Astrocyte (in vitro differentiated cells and primary cell): ENCODE measurements at regions not wholly inside any gene's neighbourhood (a gene's known extent, or its start where the extent isn't known, plus 50 kb on each side); places are given as distances from the start of the nearest gene placed in this dataset.

Experiments used
- DNase-seq: peaks from one replicate; pipeline ENCODE4 v3.0.0-alpha.2; 2010; ENCODE audit warnings: low read depth
- FAIRE-seq: peaks from 2 replicates; lab custom pipeline; 2011; peaks lifted over from hg19 to GRCh38; lab: Jason Lieb, UNC
- H2AFZ ChIP-seq: 2 replicates; pipeline ENCODE4 v1.6.0; 2012; ENCODE audit warnings: low read depth, low read length, inconsistent platforms
- H3K27ac ChIP-seq: 2 replicates; pipeline ENCODE4 v1.5.1; 2011; ENCODE audit warnings: low read depth, low read length, inconsistent platforms
- H3K27me3 ChIP-seq: 2 replicates; pipeline ENCODE4 v1.6.0; 2011; ENCODE audit warnings: low read length, inconsistent platforms; ENCODE audit not compliant: insufficient read depth
- H3K36me3 ChIP-seq: 2 replicates; pipeline ENCODE4 v1.5.1; 2011; ENCODE audit warnings: low read length, inconsistent platforms; ENCODE audit not compliant: insufficient read depth
- H3K4me1 ChIP-seq: 2 replicates; pipeline ENCODE4 v1.5.1; 2011; ENCODE audit warnings: low read length, inconsistent platforms; ENCODE audit not compliant: insufficient read depth
- H3K4me2 ChIP-seq: 2 replicates; pipeline ENCODE4 v1.6.0; 2012; ENCODE audit warnings: low read length, inconsistent platforms
- H3K4me3 ChIP-seq: 2 replicates; pipeline ENCODE4 v1.5.1; 2011; ENCODE audit warnings: low read depth, mild to moderate bottlenecking, low read length, inconsistent platforms; ENCODE audit not compliant: insufficient read depth
- H3K79me2 ChIP-seq: 2 replicates; pipeline ENCODE4 v1.6.0; 2012; ENCODE audit warnings: mild to moderate bottlenecking, low read length, inconsistent platforms; ENCODE audit not compliant: insufficient read depth
- H3K9ac ChIP-seq: 2 replicates; pipeline ENCODE4 v1.6.0; 2012; ENCODE audit warnings: mild to moderate bottlenecking, low read length, inconsistent platforms
- H3K9me3 ChIP-seq: 2 replicates; pipeline ENCODE4 v1.5.1; 2012; ENCODE audit warnings: low read depth, mild to moderate bottlenecking, low read length, inconsistent platforms; ENCODE audit not compliant: insufficient read depth
- H4K20me1 ChIP-seq: 2 replicates; pipeline ENCODE4 v1.6.0; 2012; ENCODE audit warnings: low read length, inconsistent platforms; ENCODE audit not compliant: insufficient read depth
- H3K27ac Mint-ChIP-seq: one replicate; pipeline ENCODE4 v1.8.0; 2021; ENCODE audit warnings: mild to moderate bottlenecking, mixed read lengths; ENCODE audit not compliant: unreplicated experiment
- H3K27me3 Mint-ChIP-seq: one replicate; pipeline ENCODE4 v1.8.0; 2021; ENCODE audit warnings: low read depth, mixed read lengths; ENCODE audit not compliant: unreplicated experiment
- H3K36me3 Mint-ChIP-seq: one replicate; pipeline ENCODE4 v1.8.0; 2021; ENCODE audit warnings: low read depth, mixed read lengths; ENCODE audit not compliant: unreplicated experiment
- H3K4me1 Mint-ChIP-seq: one replicate; pipeline ENCODE4 v1.8.0; 2021; ENCODE audit warnings: low read depth, mixed read lengths; ENCODE audit not compliant: unreplicated experiment
- H3K4me3 Mint-ChIP-seq: one replicate; pipeline ENCODE4 v1.8.0; 2021; ENCODE audit warnings: mild to moderate bottlenecking, moderate library complexity, mixed read lengths; ENCODE audit not compliant: unreplicated experiment
- H3K9me3 Mint-ChIP-seq: one replicate; pipeline ENCODE4 v1.8.0; 2021; ENCODE audit warnings: mild to moderate bottlenecking, mixed read lengths; ENCODE audit not compliant: unreplicated experiment
- EZH2 ChIP-seq: IDR thresholded peaks from 2 replicates; pipeline ENCODE4 v1.6.1; 2012; ENCODE audit warnings: mild to moderate bottlenecking, low read length, inconsistent platforms; ENCODE audit not compliant: insufficient read depth
- TF ChIP-seq, protein P1 (sequence below): IDR thresholded peaks from 2 replicates; pipeline ENCODE4 v1.5.1; 2011; ENCODE audit warnings: low read depth, mild to moderate bottlenecking, inconsistent platforms, low read length, moderate library complexity; ENCODE audit not compliant: insufficient read depth

DNA sequence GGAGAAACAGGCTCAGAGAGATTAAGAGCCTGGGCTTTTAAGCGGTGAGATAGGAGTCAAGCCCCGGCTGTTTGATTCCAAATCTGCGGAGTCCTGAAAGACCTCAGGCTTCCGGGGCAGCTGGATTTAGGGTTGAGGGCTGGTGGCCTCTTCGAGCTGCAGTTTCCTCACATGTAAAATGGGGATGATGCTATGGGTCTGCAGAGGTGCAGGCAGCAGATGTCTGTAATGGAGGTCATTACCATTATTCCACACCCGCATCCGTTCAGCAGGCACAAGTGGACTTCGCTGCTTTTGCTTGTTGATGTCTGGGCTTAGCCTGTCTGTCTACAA, 175.6 kb upstream of the HS6ST1 start:
- H3K4me3 Mint-ChIP-seq, result no peak overlapping the region

DNA sequence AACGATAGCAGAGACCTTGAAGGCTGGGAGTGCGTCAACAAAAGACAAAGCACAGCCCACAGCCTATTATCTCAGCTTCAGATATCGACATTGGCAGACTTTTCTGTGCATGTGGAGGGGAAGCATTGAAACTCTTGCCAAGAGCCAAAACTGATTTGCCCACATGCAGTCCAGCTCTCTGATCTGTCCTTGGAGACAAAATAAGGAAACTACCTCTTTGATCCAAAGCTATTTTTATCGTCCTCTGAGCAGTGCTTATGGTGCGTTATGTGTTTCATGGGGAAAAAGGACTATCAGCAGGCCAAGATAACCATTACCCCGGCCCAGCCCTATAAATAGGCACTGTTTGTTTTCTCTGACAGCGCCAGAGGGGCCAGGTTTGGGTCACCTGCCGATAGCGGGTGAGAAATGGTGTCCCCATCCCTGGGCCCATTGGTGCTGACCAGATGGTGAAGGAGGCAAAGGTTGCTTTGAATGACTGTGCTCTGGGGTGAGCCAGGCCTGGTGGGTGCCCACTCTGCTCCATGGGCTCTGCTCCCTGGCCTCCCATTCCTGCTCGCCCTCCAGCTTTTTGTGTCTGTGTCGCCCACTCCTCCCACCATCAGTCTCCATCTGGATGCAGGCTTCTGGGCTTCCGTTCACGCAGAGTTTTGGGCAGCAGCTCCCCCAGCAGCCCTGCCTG, 176.1 kb upstream of the HS6ST1 start:
- H3K27ac Mint-ChIP-seq, result no peak overlapping the region
- Histone ChIP-seq H3K4me1 (no peaks in the 10 kb centered on the region), H3K27ac (no peak overlapping the region), H3K4me3 (no peak overlapping the region), H3K36me3 (no peaks in the 10 kb centered on the region), H4K20me1 (no peaks in the 10 kb centered on the region), H3K4me2 (no peak overlapping the region), H2AFZ (no peak overlapping the region), H3K79me2 (no peaks in the 10 kb centered on the region), H3K9me3 (no peaks in the 10 kb centered on the region), H3K9ac (no peak overlapping the region), H3K27me3 (no peaks in the 10 kb centered on the region)
- peaks cover 3% of the 10 kb centered on the region for H3K9me3 Mint-ChIP-seq
- TF ChIP-seq EZH2, result no peak
- H3K4me1 Mint-ChIP-seq, result peaks cover 21% of the 10 kb centered on the region
- H3K27me3 Mint-ChIP-seq, result peaks cover 20% of the 10 kb centered on the region
- H3K36me3 Mint-ChIP-seq, result no peaks in the 10 kb centered on the region
- FAIRE-seq, result no peak
- no peak overlapping the region for H3K4me3 Mint-ChIP-seq
- DNase-seq, result peak; percentile 48

More for the DNA sequence above, 175.6 kb upstream of the HS6ST1 start:
- Histone ChIP-seq H2AFZ (no peak overlapping the region), H4K20me1 (no peaks in the 10 kb centered on the region), H3K27me3 (no peaks in the 10 kb centered on the region), H3K79me2 (no peaks in the 10 kb centered on the region), H3K27ac (no peak overlapping the region), H3K4me1 (no peaks in the 10 kb centered on the region), H3K9ac (no peak overlapping the region), H3K4me3 (no peak overlapping the region), H3K9me3 (no peaks in the 10 kb centered on the region), H3K36me3 (no peaks in the 10 kb centered on the region), H3K4me2 (no peak overlapping the region)
- peaks cover 22% of the 10 kb centered on the region for H3K4me1 Mint-ChIP-seq
- no peaks in the 10 kb centered on the region for H3K9me3 Mint-ChIP-seq
- DNase-seq, result no peak
- no peak overlapping the region for H3K27ac Mint-ChIP-seq
- no peaks in the 10 kb centered on the region for H3K36me3 Mint-ChIP-seq
- H3K27me3 Mint-ChIP-seq, result peaks cover 16% of the 10 kb centered on the region
- TF ChIP-seq EZH2, result no peak
- TF ChIP-seq, protein P1, sequence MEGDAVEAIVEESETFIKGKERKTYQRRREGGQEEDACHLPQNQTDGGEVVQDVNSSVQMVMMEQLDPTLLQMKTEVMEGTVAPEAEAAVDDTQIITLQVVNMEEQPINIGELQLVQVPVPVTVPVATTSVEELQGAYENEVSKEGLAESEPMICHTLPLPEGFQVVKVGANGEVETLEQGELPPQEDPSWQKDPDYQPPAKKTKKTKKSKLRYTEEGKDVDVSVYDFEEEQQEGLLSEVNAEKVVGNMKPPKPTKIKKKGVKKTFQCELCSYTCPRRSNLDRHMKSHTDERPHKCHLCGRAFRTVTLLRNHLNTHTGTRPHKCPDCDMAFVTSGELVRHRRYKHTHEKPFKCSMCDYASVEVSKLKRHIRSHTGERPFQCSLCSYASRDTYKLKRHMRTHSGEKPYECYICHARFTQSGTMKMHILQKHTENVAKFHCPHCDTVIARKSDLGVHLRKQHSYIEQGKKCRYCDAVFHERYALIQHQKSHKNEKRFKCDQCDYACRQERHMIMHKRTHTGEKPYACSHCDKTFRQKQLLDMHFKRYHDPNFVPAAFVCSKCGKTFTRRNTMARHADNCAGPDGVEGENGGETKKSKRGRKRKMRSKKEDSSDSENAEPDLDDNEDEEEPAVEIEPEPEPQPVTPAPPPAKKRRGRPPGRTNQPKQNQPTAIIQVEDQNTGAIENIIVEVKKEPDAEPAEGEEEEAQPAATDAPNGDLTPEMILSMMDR, result no peak
- no peak for FAIRE-seq

DNA sequence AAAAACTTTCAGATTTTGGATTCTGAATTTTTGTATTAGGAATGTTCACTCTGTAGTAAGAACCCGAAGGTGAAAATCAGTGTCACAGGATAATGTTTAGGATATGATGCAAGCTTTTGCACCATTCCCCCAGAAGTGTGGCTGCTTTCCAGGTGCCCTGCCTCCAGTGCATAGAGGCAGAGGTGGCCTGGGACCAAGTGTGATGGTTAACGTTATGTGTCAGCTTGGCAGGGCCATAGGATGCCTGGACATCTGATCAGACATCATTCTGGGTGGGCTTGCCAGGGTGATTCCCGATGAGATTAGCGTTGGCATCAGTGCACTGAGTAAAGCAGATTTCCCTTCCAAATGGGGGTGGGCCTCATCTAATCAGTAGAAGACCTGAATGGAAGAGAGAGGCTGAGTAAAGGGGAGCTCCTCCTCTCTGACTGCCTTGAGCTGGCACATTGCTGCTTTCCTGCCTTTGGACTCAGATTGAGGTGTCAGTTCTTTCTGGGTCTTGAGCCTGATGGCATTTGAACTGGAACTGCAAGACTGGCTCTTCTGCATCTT, 177.4 kb upstream of the HS6ST1 start:
- Histone ChIP-seq H3K27me3 (no peaks in the 10 kb centered on the region), H4K20me1 (no peaks in the 10 kb centered on the region), H3K9me3 (no peaks in the 10 kb centered on the region), H3K4me3 (no peak overlapping the region), H3K4me2 (no peak overlapping the region), H3K36me3 (no peaks in the 10 kb centered on the region), H2AFZ (no peak overlapping the region), H3K79me2 (no peaks in the 10 kb centered on the region), H3K4me1 (no peaks in the 10 kb centered on the region), H3K27ac (no peak overlapping the region), H3K9ac (no peak overlapping the region)
- Mint-ChIP-seq H3K4me3 (no peak overlapping the region), H3K27me3 (peaks cover 20% of the 10 kb centered on the region), H3K27ac (no peak overlapping the region), H3K9me3 (peaks cover 3% of the 10 kb centered on the region), H3K36me3 (no peaks in the 10 kb centered on the region), H3K4me1 (peaks cover 16% of the 10 kb centered on the region)
- FAIRE-seq (no peak), DNase-seq (no peak)
- no peak for TF ChIP-seq EZH2
- TF ChIP-seq, protein P1, result no peak
